Caco-2 (cell line): ENCODE measurements at regions not wholly inside any gene's neighbourhood (a gene's known extent, or its start where the extent isn't known, plus 50 kb on each side); places are given as distances from the start of the nearest gene placed in this dataset.

Experiments used
- BruUV-seq: library from RNA; stranded (reverse); fragments of 400-500 nt; replicated peaks from 2 replicates; lab custom pipeline; 2021; lab: Mats Ljungman, UMichigan
- CTCF ChIA-PET: fragments of 300-600 bp; sonication (Branson Sonifier 250); formaldehyde crosslinking; loops from one replicate; lab custom pipeline; 2022; ENCODE audit warnings: antibody characterized with exemption; lab: Charles Lee
- POLR2A ChIA-PET: fragments of 300-600 bp; sonication (Branson Sonifier 250); formaldehyde crosslinking; loops from one replicate; lab custom pipeline; 2022; ENCODE audit warnings: antibody characterized with exemption; lab: Charles Lee
- DNase-seq, 2 experiments: peaks; one replicate each; pipeline versions ENCODE4 v3.0.0 to v3.0.0-alpha.2; 2020 to 2022
- H3K27me3 ChIP-seq: replicated peaks from 2 replicates; pipeline ENCODE4 v1.6.0; 2011; ENCODE audit warnings: low read length; ENCODE audit not compliant: control insufficient read depth, insufficient read depth
- H3K36me3 ChIP-seq: 2 replicates; pipeline ENCODE4 v1.5.1; 2011; ENCODE audit warnings: low read length; ENCODE audit not compliant: control insufficient read depth, insufficient read depth
- H3K4me1 ChIP-seq: fragments of 250-450 bp; sonication (Bioruptor Pico); 2 replicates; pipeline ENCODE4 v1.5.1; 2020; ENCODE audit warnings: mild to moderate bottlenecking
- H3K4me3 ChIP-seq: 2 replicates; pipeline ENCODE4 v1.5.1; 2011; ENCODE audit warnings: low read depth, mild to moderate bottlenecking, control low read depth, low read length
- H3K9me3 ChIP-seq: fragments of 250-450 bp; sonication (Bioruptor Pico); 2 replicates; pipeline ENCODE4 v1.5.1; 2020; ENCODE audit warnings: mild to moderate bottlenecking, moderate library complexity
- H3K27ac Mint-ChIP-seq: one replicate; pipeline ENCODE4 v1.8.0; 2022; ENCODE audit warnings: mixed read lengths; ENCODE audit not compliant: unreplicated experiment
- H3K27me3 Mint-ChIP-seq: one replicate; pipeline ENCODE4 v1.8.0; 2022; ENCODE audit warnings: mixed read lengths; ENCODE audit not compliant: insufficient read depth, unreplicated experiment
- H3K36me3 Mint-ChIP-seq: one replicate; pipeline ENCODE4 v1.8.0; 2022; ENCODE audit warnings: mild to moderate bottlenecking, mixed read lengths; ENCODE audit not compliant: insufficient read depth, unreplicated experiment
- H3K4me1 Mint-ChIP-seq: one replicate; pipeline ENCODE4 v1.8.0; 2022; ENCODE audit warnings: low read depth, mixed read lengths; ENCODE audit not compliant: unreplicated experiment
- H3K4me3 Mint-ChIP-seq: one replicate; pipeline ENCODE4 v1.8.0; 2022; ENCODE audit warnings: mild to moderate bottlenecking, moderate library complexity, mixed read lengths; ENCODE audit not compliant: unreplicated experiment
- H3K9me3 Mint-ChIP-seq: one replicate; pipeline ENCODE4 v1.8.0; 2022; ENCODE audit warnings: mixed read lengths; ENCODE audit not compliant: unreplicated experiment
- intact Hi-C: fragments of 100-400 bp; cut with micrococcal nuclease; formaldehyde crosslinking; loops from one replicate; pipeline ENCODE4 v1.10.0; 2022; ENCODE audit not compliant: unreplicated experiment
- TF ChIP-seq, protein P1 (sequence below), 2 experiments: fragments of 200-600 bp in 1 of 2; IDR thresholded peaks; 1 replicate in 1 of 2; 2 replicates in 1 of 2; pipeline versions ENCODE4 v1.5.1 to v1.8.0; 2011 to 2022; ENCODE audit warnings: antibody characterized with exemption in 1 of 2, control low read depth in 1 of 2, inconsistent platforms in 1 of 2, low read depth in 1 of 2, low read length in 1 of 2, mild to moderate bottlenecking in 1 of 2, moderate library complexity in 1 of 2; ENCODE audit not compliant: insufficient read depth in 1 of 2, severe bottlenecking in 1 of 2, unreplicated experiment in 1 of 2

DNA sequence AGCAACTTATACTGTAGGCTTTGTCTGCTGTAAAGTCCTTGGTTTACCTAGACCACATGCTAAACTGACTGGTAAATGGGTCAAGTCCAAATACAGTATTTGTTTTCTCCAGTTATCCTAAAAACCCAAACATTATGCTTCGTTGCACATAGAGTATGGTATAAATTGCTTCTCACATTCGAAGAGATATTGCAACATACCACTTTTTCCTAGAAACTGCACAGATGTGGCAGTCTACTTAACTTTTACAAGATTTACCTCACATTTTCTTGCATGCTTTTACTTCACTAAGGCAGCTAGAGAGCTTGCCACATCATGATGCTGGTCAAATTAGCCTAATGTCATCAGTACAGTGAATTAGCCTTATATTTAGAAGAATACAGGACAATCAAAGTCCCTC is 66.0 kb upstream of the SCN7A start:
- intact Hi-C loops: no loop called here
- Histone ChIP-seq H3K4me1 (no peaks in the 10 kb centered on the region), H3K9me3 (no peaks in the 10 kb centered on the region), H3K36me3 (no peaks in the 10 kb centered on the region), H3K4me3 (no peak overlapping the region), H3K27me3 (no peaks in the 10 kb centered on the region)
- H3K4me1 Mint-ChIP-seq: no peaks in the 10 kb centered on the region
- ChIA-PET POLR2A (no interaction called here), CTCF (no interaction called here)
- no peak overlapping the region for H3K4me3 Mint-ChIP-seq
- TF ChIP-seq, protein P1, sequence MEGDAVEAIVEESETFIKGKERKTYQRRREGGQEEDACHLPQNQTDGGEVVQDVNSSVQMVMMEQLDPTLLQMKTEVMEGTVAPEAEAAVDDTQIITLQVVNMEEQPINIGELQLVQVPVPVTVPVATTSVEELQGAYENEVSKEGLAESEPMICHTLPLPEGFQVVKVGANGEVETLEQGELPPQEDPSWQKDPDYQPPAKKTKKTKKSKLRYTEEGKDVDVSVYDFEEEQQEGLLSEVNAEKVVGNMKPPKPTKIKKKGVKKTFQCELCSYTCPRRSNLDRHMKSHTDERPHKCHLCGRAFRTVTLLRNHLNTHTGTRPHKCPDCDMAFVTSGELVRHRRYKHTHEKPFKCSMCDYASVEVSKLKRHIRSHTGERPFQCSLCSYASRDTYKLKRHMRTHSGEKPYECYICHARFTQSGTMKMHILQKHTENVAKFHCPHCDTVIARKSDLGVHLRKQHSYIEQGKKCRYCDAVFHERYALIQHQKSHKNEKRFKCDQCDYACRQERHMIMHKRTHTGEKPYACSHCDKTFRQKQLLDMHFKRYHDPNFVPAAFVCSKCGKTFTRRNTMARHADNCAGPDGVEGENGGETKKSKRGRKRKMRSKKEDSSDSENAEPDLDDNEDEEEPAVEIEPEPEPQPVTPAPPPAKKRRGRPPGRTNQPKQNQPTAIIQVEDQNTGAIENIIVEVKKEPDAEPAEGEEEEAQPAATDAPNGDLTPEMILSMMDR (IDR thresholded peaks at IDR 0.05; ENCODE audit: insufficient read depth in 1 of 2, low read depth in 1 of 2, low read length in 1 of 2, severe bottlenecking in 1 of 2, unreplicated experiment in 1 of 2): no peak
- no TSS peak for BruUV-seq
- H3K9me3 Mint-ChIP-seq: no peaks in the 10 kb centered on the region
- DNase-seq: no peak
- H3K36me3 Mint-ChIP-seq: no peaks in the 10 kb centered on the region
- H3K27me3 Mint-ChIP-seq: no peaks in the 10 kb centered on the region
- no peak overlapping the region for H3K27ac Mint-ChIP-seq

DNA sequence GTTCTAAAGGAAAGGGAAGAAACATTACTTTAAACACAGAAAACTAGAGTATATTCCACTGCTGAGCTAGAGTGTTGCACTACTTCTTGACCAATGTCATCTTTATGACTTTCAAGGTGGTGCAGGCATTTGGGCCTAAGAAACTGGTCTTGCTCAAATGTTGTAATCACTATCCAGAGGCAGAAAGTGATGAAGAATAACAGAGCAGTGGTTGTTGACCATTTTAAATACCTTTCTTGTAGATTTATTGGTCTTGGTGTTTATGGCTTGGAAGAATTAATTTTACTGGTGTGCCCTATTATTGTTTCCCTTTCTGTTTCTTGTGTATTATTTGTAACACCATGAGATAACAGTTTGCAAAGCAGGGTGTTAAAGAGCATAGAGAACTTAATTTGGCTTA is 56.9 kb upstream of the SCN7A start:
- TF ChIP-seq, protein P1 (IDR thresholded peaks at IDR 0.05; ENCODE audit: insufficient read depth in 1 of 2, low read depth in 1 of 2, low read length in 1 of 2, severe bottlenecking in 1 of 2, unreplicated experiment in 1 of 2): no peak
- Histone ChIP-seq H3K27me3 (no peaks in the 10 kb centered on the region), H3K4me1 (no peaks in the 10 kb centered on the region), H3K4me3 (no peak overlapping the region), H3K36me3 (no peaks in the 10 kb centered on the region), H3K9me3 (no peaks in the 10 kb centered on the region)
- intact Hi-C loops: no loop called here
- ChIA-PET POLR2A (no interaction called here), CTCF (no interaction called here)
- Mint-ChIP-seq H3K9me3 (no peaks in the 10 kb centered on the region), H3K27me3 (peaks cover 3% of the 10 kb centered on the region), H3K4me3 (no peak overlapping the region), H3K36me3 (no peaks in the 10 kb centered on the region), H3K27ac (no peak overlapping the region), H3K4me1 (no peaks in the 10 kb centered on the region)
- no TSS peak for BruUV-seq
- DNase-seq: no peak

DNA sequence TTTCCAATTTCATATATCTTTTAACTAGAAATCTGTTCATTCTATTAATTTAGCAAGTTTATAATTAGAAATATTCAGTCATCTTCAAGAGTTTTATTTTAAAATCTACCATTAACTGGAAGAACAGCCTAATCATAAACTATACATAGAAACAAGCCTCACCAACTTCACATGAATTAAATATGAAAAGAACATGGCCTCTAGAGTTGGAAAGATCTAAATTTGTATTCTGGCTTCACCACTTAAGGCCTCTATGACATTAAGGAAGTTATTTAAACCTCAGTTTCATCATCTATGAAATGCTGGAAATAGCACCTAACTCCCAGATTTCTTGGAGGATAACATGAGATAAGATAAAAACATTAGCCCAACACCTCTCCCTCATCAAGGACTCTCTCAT is 51.4 kb upstream of the SCN7A start:
- no peaks in the 10 kb centered on the region for H3K27me3 ChIP-seq

More for the DNA sequence above, 51.4 kb upstream of the SCN7A start:
- Mint-ChIP-seq H3K36me3 (no peaks in the 10 kb centered on the region), H3K4me1 (no peaks in the 10 kb centered on the region), H3K27ac (no peak overlapping the region), H3K27me3 (peaks cover 3% of the 10 kb centered on the region), H3K9me3 (no peaks in the 10 kb centered on the region), H3K4me3 (no peak overlapping the region)
- TF ChIP-seq, protein P1 (IDR thresholded peaks at IDR 0.05; ENCODE audit: insufficient read depth in 1 of 2, low read depth in 1 of 2, low read length in 1 of 2, severe bottlenecking in 1 of 2, unreplicated experiment in 1 of 2): no peak
- Histone ChIP-seq H3K4me3 (no peak overlapping the region), H3K36me3 (no peaks in the 10 kb centered on the region), H3K4me1 (no peaks in the 10 kb centered on the region), H3K9me3 (no peaks in the 10 kb centered on the region)
- no TSS peak for BruUV-seq
- DNase-seq: no peak
- CTCF ChIA-PET: no interaction called here
- POLR2A ChIA-PET: no interaction called here
- intact Hi-C loops: no loop called here
